Stimulated activated CD8-positive, alpha-beta memory T cell treated with anti-CD3 and anti-CD28 coated beads, Interleukin-7, amount 100 ng/mL, for 4 hours (primary cell): ENCODE measurements at regions not wholly inside any gene's neighbourhood (a gene's known extent, or its start where the extent isn't known, plus 50 kb on each side); places are given as distances from the start of the nearest gene placed in this dataset.
"Not testable (repeated sequence)": the region's sequence is repeated elsewhere in the genome, so short reads cannot be mapped to it uniquely, and the experiment has no call there.

ENCODE experiments used
- DNase-seq, 2 donors: peaks; one replicate each; pipeline ENCODE4 v3.0.0-alpha.2; 2020; ENCODE audit warnings: low read depth in 2 of 2

DNA sequence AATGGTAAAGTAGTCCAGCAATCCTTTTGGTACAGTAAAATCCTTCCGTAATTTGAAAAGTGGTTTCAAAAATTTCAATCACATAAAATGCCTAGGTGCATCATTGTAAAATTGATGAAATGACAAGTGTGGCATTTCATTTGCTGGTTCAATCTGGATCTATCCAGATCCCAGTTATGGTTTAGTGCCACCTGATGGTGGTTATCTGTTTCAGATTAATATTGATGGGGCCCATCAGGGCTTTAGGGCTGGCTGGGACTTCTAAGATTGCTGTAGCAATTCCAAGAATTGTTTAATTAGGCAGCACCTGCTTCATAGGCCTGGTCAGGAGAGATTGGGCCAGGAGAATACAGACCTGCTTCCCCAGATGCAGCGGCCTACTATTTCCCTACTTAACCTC, 55.5 kb upstream of the PIK3C3 start:
- DNase-seq = no peak

GRCh38 chr18:41893432-41893831, 61.6 kb upstream of the PIK3C3 start:
- DNase-seq = no peak

- no peak for DNase-seq
Measured at GRCh38 chr18:41887100-41887499, 67.9 kb upstream of the PIK3C3 start.

- DNase-seq = no peak
Measured at GRCh38 chr18:41886126-41886807, 68.8 kb upstream of the PIK3C3 start.

DNA sequence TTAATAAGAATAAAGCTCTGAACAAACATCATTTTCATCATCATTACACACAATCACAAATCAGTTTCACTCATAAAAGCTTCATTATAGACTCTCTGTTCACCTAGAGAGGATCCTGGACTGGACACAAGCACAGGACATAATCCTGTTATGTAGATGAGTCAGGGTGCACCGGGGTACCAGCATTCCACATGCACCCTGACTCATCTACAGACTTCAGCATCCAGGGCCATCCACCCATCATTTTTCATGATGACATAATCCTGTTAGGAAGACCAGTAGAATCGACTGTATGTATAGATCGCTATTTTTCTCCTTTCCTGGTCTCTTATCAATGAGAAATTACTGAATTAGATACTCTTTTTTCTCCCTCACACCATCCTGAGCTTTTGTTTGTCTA, 73.7 kb upstream of the PIK3C3 start:
- no peak for DNase-seq

GRCh38 chr18:41879256-41879655, 75.8 kb upstream of the PIK3C3 start:
- DNase-seq = no peak

DNA sequence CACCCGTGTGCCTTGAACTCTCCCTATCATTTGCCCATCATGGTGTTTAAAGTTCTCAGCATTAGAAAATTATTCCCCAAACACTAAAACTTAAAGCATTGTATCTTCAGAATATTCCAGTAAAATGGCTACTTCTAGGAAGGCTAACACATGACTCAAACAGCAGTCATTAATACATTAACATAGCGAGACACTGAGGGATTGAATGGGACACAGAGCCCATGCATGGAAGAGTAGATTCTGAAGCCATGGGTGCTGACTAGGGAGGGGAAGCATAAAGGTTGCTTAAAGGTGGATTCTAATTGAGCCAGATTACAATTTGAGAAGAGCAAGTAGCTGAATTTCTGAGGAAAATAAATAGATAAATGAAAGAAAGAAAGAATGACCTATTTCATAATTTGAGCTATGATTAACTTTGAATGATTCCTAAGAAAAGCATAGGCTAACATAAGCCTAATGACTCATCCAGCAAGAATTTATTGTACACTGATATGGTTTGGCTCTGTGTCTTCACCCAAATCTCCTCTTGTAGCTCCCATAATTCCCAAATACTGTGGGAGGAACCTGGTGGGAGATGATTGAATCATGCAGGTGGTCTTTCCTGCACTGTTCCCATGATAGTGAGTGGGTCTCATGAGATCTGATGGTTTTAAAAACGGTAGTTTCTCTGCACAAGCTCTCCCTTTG, 79.8 kb upstream of the PIK3C3 start:
- no peak for DNase-seq

GRCh38 chr18:41873730-41874129, 81.3 kb upstream of the PIK3C3 start:
- no peak for DNase-seq

GRCh38 chr18:41872206-41872605, 82.8 kb upstream of the PIK3C3 start:
- DNase-seq = no peak

- DNase-seq = no peak
Measured at GRCh38 chr18:41871229-41872000, 83.6 kb upstream of the PIK3C3 start.

DNA sequence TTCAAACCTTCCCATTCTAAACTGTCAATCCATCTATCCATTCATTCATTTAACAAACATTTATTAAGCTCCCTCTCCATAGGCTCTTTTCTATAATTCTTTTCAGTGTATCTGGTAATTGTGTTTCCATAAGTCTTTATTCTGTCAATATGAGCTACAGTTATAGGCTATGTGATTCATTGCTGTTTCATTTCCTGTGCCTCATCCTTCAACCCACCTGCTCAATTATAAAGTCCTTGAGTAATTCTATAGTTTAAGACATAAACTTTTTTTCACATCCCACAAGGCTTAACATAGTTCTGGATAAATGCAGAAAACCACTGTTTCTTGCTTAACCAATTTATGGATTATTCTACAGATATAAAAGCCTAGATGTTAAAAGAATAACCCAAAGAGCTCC, 84.2 kb upstream of the PIK3C3 start:
- no peak for DNase-seq

DNA sequence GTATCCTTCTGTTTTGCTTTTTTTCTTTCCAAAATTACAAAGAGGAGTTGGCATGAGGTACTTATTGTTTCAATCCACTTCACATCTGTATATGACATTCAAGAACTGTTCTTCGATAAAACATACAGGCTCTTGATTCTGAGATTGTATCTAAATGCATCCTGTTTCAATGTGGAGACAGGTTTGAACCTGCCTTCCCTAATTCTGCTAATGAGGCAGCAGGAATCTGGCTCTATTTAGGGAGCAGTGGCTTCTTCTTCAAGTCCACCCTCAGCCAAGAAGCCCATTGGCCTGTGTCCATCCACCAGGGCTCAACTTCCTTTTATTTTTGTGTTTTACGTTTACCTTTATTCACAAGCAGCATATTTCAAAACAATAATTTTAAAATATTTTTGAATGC, 84.8 kb upstream of the PIK3C3 start:
- DNase-seq = no peak

GRCh38 chr18:41865796-41866195, 89.2 kb upstream of the PIK3C3 start:
- DNase-seq = not testable (repeated sequence)

DNA sequence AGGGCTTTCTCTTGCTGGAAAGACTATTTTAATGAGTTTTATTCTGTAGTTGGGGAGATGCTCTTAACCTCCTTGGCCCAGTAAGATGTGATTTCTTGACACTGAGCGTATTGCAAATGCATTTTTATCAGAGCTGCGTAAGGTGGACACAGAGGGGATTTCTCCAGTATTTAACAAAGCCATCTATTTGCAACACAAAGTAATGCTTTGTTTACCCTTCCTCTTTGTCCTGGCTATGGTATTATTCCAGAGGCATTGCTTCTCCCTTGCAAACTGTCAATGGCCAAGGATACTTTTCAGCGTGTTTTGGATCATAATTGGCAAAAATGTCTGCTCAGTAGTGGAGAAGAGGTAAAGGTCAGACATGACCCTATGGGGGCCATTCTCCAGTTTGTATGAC, 90.8 kb upstream of the PIK3C3 start:
- DNase-seq = no peak

DNA sequence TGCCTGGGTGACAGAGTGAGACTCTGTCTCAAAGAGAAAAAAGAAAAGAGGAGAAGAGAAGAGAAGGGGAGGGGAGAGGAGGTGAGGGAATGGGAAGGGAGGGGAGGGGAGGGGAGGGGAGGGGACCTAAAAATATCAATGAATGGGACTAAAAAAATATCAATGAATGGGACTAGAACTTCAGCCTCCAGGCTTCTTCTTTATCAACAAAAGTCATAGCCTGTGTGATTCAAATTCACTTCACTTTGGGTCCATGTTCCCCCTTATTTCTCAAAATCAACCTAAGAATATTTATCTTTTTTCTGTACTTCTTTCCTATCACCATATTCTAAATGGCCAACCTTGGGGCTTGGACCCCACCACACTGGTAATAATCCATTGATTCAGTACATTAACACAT, 92.1 kb upstream of the PIK3C3 start:
- DNase-seq = no peak

GRCh38 chr18:41860987-41861386, 94.0 kb upstream of the PIK3C3 start:
- no peak for DNase-seq

- no peak for DNase-seq
Measured at GRCh38 chr18:41858761-41859555, 96.1 kb upstream of the PIK3C3 start.

GRCh38 chr18:41853280-41853679, 101.8 kb upstream of the PIK3C3 start:
- no peak for DNase-seq

DNA sequence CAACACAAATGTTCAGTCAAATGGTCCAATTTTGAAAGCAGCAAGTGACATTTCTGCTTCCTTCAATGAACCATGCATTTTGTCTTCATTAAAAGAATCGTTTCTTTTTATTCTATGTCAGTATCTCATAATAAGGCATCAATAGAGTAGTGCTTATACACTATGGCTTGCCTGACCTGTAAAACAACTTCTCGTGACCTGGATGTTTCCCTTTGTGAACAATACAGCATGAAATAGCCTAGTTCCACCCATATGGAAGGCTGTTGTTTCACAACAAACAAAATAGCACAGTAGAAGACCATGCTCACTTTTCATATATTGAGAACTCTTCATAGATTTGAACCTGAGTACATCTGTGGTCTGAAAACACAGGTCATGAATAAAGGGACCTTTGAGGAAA, 104.3 kb upstream of the PIK3C3 start:
- no peak for DNase-seq

GRCh38 chr18:41849632-41850031, 105.4 kb upstream of the PIK3C3 start:
- no peak for DNase-seq

DNA sequence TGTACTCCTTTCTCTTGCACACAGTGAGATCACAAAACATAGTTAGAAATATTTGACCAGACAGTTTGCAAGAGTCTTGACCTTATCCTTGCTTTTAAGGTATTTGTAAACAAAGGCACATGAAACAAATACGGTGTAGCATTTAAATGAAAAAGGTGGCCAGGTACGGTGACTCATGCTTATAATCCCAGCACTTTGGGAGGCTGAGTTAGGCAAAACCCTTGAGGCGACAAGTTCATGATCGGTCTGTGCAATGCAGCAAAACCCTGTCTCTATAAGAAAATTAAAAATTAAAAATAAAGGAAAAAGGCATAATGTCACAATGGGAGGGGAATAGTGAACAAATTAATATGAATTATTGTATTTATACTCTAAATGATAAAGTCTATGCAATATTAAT, 109.5 kb upstream of the PIK3C3 start:
- no peak for DNase-seq

DNA sequence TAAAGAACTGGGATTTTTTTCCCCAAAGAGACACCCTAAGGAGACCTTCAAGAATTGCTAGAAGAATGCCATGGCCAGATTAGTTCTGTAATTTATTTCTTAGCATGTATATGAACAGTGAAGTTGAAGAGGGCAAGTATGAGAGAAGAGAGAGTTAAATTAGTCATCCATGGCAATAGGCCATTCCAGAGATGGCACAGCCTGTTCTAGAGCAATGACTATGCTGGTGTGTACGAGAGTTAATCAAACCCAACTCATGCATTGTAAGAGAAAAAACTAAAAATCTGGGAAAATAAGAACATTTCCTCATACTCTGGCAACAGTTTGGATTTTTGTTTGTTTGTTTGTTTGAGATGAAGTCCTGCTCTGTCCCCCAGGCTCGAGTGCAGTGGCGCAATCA, 112.1 kb upstream of the PIK3C3 start:
- DNase-seq = no peak
